NB4 (cell line): ENCODE measurements at regions not wholly inside any gene's neighbourhood (a gene's known extent, or its start where the extent isn't known, plus 50 kb on each side); places are given as distances from the start of the nearest gene placed in this dataset.

Source experiments
- MAX ChIP-seq: IDR thresholded peaks from 2 replicates; pipeline ENCODE4 v1.6.1; 2011; ENCODE audit warnings: low read depth, low read length
- POLR2A ChIP-seq: IDR thresholded peaks from 2 replicates; pipeline ENCODE4 v1.6.1; 2011; ENCODE audit warnings: mild to moderate bottlenecking; ENCODE audit not compliant: insufficient read length; ENCODE audit errors: extremely low read depth
- TF ChIP-seq, protein P1 (sequence below): IDR thresholded peaks from one replicate; pipeline ENCODE4 v1.5.1; 2012; ENCODE audit warnings: low read depth, low read length

DNA sequence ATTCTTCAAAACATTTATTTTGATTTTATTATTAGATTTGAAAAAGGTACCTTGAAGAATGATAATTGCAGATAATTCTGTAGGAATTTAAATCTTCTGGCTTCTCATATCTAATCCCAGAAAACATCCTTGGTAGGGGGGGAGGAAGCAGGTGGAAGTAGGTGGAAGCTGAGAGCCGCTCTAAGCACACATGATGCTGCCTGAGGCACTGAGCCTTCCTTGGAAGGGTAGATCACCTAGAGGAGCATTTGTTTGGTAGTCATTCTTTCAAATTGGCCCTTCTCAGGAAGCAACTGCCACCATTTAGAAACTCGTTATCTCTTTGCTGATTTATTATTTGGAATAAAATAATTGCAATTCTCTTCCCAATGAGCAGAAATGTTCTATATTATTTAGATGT is 623.3 kb downstream of the CD109 start:
- TF ChIP-seq, protein P1, sequence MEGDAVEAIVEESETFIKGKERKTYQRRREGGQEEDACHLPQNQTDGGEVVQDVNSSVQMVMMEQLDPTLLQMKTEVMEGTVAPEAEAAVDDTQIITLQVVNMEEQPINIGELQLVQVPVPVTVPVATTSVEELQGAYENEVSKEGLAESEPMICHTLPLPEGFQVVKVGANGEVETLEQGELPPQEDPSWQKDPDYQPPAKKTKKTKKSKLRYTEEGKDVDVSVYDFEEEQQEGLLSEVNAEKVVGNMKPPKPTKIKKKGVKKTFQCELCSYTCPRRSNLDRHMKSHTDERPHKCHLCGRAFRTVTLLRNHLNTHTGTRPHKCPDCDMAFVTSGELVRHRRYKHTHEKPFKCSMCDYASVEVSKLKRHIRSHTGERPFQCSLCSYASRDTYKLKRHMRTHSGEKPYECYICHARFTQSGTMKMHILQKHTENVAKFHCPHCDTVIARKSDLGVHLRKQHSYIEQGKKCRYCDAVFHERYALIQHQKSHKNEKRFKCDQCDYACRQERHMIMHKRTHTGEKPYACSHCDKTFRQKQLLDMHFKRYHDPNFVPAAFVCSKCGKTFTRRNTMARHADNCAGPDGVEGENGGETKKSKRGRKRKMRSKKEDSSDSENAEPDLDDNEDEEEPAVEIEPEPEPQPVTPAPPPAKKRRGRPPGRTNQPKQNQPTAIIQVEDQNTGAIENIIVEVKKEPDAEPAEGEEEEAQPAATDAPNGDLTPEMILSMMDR = no peak
- TF ChIP-seq POLR2A = no peak
- TF ChIP-seq MAX = no peak
